NCI-H1436 (cell line): ENCODE measurements at regions not wholly inside any gene's neighbourhood (a gene's known extent, or its start where the extent isn't known, plus 50 kb on each side); places are given as distances from the start of the nearest gene placed in this dataset.
"Not testable (repeated sequence)": the region's sequence is repeated elsewhere in the genome, so short reads cannot be mapped to it uniquely, and the experiment has no call there.

Source experiments
- DNase-seq: peaks from one replicate; lab custom pipeline; 2025; lab: John Stamatoyannopoulos, UW

DNA sequence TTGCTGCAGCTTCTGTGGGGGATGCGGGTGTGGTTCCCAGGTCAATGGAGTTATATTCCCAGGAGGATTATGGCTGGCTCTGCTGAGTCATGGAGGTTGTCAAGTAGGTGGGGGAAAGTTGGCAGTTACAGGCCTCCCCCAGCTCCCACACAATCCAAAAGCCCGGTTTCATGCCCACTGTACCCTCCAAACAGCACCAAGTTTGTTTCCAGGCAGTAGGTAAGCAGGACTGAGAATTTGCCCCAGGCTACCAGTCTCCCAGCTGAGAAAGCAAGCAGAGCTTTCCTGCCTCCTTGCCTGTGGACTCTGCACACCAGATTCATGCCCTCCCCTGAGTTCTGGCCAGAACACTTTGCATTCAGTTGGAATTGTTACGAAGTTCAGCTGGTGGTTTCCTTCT, 578.2 kb downstream of the MEI4 start:
- no peak for DNase-seq

DNA sequence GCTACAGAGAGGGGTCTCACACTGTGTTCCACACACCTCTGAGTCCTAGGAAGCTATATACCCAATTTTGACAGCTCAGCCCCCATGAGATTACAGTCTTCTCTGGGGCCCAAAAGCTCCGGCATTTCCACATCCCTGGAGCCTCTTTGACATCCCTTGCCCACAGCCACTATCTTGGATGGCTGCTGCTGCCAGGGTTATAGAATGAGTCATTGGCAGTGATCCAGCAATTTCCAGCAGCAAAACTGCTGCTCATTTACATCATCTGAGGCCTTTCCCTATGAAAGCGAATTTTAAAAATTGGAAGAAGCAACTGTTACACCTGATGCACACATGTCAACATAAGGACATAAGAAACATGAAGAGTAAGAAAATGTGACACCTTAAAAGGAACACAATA, 590.7 kb downstream of the MEI4 start:
- DNase-seq = no peak

DNA sequence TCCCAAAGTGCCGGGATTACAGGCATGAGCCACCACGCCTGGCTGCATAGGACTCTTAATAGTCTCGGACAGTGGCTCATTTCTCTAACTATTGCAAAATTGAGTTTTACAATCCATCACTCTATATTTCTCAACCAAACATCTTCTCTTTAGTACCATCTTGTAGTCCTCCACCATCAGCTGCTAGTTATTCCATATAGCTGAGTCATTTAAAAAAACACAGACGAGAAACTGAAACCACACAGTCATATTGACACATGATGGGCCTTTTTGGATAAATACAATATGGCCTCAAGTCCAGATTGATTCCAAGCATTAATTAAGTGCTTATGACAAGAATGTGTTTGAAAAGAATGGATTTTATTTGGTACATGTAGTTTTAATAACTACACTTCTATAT, 599.1 kb downstream of the MEI4 start:
- no peak for DNase-seq

DNA sequence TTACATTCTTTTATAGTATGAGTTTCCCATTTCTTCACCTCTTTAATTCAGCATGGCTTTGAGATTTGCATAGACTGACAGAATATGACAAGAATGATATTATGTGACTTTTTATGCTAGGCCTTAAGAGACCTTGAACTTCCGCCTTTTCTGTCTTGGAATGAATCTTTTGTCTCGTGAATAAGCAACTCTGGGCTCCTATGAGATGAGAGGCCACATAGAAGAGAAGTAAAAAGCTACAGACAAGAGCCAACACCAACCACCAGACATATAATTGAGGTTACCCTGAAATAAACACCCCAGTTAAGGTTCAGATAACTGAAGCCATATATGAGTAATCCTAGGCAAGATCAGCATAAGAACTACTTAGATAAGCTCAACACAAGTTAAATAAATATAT, 600.8 kb downstream of the MEI4 start:
- no peak for DNase-seq

DNA sequence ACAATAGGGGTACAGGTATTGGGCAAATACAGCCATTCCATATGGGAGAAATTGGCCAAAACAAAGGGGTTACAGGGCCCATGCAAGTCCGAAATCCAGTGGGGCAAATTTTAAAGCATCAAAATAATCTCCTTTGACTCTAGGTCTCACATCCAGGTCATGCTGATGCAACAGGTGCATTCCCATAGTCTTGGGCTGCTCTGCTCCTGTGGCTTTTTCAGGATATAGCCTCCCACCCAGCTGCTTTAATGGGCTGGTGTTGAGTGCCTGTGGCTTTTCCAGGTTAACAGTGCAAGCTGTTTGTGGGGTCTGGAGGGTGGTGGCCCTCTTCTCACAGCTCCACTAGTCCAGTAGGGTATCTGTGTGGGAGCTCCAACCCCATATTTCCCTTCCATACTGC, 607.1 kb downstream of the MEI4 start:
- DNase-seq = no peak

DNA sequence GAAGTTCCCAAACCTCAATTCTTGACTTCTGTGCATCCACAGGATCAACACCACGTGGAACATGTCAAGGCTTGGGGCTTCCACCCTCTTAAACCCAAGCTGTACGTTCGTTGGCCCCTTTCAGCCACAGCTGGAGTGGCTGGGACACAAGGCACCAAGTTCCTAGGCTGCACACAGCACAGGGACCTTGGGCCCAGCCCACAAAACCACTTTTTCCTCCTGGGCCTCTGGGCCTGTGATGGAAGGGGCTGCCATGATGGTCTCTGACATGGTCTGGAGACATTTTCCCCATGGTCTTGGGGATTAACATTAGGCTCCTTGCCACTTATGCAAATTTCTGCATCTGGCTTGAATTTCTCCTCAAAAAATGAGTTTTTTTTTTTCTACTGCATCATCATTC, 606.9 kb upstream of the IRAK1BP1 start:
- not testable (repeated sequence) for DNase-seq

DNA sequence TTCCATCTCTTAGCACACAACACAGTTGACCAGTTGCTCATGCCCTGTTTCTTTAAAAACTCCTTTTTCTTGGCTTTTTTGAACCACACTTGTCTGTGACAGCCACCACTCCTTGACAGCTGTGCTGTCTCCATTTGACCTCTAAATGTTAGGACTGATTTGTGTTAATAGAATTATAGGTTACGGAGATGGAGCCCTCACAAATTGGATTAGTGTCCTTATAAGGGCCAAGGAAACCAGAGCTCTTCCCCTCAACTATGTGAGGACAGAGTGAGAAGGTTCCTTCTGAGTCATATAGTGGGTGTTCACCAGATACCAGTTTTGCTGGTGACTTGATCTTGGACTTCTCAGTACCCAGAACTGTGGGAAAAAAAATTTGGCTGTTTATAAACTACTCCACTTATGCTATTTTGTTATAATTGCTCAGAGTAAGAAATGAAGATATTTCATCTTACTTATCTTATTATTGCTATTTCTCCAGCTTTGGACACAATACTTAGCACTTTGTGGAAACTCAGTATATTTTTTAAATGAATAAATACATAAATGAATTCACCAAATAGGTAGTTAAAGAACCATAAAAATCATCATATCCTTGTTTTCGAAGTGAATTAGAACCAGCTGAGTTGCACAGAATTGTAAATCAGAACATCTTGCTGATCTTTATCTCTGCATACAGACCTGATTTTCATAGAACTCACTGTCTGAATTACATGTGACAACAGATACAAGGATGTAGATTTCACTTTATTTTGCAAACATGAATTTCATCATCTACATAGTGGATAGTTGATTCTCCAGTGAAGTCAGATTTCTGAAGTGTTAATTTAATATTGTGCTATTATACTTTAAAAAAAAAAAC, 598.5 kb upstream of the IRAK1BP1 start:
- DNase-seq = no peak

DNA sequence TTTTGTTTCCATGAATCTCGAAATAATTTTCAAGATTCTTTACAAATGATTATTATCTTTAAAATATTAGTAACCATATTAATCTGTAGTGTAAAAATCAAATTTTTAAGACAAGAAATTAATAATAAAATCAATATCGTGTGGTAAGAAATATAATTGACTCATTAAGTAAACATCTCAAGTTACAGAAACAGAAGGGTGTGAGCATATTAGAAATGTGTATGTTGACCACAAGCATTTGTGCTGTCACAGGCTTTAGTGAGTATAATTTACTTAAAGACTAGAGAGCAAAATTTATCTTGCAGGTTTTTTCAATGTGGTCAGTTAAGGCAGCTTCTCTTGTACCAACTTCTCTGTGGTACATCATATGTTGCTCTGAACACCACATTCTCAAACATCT, 566.5 kb upstream of the IRAK1BP1 start:
- no peak for DNase-seq

DNA sequence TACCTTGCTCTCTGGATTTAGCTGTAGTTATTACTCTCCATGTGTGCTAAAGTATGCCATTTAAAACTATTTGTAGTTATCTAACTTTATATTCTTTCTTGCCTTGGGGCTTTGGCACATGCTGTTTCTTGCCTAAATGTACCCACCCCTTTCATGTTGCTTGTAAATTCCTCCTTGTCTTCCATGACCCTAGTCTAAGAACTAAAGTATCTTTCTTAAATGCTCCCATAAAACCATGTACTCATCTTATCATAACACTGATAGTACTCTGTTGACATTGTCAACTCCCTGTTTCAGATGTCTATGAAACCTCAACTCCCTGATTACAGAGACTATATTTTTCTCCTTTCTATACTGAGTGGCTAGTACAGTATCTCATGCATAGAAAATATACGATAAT, 564.9 kb upstream of the IRAK1BP1 start:
- no peak for DNase-seq

DNA sequence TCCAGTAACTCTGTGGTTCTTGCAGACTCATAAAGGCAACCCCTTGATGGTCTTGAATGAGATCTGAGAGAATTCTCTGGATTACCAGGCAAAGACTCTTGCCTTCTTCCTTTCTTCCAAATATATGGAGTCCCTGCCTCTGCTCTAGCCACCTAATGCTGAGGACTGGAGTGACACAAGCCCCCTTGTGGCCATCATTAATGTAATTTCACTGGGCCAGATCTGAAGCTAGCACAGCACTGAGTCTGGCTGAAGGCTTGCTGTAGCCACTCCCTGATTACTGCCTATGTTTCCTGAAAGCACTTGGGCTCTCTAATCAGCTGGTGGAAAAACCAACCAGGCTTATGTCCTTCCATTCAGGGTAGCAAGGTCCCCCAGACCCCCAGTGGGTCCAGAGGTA, 559.3 kb upstream of the IRAK1BP1 start:
- DNase-seq = no peak

DNA sequence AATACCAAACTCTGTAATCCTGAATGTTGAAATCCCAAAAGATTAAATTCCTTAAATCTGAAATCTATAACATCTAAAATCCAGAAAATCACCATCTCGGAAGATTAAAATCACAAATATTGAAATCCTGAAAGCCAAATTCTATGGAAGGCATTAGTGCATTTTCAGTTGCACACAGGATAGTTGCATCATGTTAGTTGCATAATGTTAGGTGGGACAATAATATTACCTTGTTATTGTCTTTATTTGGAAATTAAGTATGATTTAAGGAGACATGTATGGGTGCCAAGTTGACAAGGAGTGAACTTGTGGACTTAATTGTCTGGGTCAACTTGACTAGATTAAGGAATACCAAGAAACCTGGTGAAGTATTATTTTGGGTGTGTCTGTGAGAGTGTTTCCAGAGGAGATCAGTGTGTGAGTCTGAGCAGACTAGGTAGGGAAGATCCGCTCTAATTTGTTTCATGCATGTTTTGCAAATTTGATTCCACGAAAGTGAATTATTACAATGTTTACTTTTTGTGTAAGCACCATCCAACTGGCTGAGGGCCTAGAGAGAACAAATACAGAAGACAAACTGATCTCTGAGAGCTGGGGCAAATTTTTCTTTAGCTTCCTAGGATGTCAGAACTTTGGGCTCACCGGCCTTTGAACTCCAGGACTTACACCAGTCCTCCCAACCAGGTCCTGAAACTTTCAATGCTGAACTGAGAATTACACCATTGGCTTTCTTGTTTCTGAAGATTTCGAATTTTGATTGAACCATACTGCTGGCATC, 545.1 kb upstream of the IRAK1BP1 start:
- DNase-seq = no peak

DNA sequence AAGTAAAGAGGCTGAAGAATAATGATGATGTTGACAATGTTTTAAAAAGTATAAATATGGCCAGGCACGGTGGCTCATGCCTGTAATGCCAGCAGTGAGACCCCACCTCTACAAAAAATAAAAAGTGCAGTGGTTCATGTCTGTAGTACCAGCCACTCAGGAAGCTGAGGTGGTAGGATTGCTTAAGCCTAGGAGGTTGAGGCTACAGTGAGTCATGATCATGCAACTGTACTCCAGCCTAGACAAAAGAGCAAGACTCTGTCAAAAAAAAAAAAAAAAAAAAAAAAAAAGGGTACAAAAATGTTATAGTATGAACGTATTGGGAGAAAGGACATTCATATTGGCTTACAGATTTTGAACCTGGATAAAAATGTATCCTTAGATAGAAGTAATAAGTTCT, 543.1 kb upstream of the IRAK1BP1 start:
- DNase-seq = no peak

DNA sequence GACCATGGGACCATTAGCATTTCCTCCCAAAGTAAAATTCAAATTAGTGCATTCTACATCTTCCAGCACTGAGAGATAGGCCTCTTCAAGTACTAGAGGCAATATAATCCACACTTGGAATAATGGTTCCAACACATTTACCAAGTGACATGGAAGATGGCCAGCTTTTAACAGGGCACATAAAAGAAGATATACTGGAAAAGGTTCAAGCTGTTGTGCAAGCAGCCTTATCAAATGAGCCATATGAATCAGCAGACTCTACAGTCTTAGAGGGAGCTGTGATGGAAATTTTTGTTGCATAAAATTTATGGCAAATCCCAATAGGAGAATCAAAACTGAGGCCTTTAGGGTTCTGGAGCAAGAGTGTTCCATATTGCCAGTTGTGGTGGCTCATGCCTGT, 526.6 kb upstream of the IRAK1BP1 start:
- no peak for DNase-seq

DNA sequence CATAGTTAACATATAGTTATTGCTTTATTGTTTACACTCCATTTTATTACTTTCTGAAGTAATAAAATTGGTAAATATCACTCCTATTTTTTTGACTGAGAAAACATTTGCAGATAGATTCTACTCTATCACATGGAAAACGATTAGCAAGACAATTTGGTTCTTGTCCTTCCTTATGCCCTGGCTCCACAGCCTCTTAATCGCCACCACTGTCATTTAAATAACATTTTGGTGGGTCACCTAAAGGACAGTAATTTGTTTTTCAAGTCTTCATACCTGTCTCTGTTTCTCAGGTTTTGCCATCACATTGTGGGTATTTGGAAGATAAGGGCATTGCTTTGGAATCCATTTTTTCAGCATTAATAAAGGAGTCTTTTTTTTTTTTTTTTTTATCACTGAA, 521.5 kb upstream of the IRAK1BP1 start:
- no peak for DNase-seq

DNA sequence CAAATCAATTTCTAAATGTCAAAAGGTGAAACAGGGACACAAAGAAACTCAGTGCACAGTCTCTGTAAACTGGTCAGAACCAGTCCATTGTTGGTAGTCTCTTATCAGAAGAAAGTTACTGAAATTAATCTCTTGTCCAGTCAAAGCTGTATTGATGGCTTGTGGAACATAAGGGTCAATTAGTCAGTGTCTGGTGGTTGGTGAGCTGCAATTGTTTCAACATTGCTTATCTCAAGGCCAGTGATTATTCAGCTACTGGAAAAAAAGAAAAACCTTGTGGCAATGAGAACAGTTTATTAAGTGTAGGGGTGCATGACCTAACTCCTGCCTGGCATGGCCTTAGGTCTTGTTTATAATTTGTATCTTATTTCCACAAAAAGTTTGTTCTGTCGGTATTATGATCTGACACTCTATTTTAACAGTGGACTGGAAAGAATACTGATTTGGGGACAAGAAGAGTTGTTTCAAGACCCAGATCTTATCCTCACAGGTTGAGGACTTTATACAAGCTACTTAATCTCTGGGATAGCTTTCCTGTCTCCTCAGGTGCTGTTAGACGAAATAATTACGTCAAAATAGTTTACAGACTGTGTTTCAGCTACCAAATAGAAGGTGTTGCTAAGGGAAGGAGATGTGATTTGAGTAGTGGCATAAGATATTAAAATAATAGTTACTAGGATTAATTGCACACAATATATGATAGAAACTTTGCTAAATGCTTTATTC, 520.0 kb upstream of the IRAK1BP1 start:
- no peak for DNase-seq

DNA sequence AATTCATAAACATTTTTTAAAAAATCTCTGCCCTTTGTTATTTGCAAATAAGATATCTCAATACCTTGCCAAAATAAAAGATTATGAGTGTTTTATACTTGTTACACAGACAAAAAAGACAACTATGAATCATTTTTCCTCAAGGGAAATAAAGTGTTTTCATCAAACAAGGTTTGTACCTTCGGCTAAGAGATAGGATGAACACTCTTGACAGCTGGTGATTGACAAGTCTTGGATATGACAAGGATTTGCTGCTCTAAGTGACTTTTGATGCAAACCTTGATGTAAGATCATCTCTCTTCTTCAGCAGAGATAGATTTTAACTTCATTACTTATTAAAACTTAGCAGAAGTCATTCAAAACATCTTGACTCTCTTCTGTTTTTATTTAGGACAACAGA, 514.3 kb upstream of the IRAK1BP1 start:
- no peak for DNase-seq

DNA sequence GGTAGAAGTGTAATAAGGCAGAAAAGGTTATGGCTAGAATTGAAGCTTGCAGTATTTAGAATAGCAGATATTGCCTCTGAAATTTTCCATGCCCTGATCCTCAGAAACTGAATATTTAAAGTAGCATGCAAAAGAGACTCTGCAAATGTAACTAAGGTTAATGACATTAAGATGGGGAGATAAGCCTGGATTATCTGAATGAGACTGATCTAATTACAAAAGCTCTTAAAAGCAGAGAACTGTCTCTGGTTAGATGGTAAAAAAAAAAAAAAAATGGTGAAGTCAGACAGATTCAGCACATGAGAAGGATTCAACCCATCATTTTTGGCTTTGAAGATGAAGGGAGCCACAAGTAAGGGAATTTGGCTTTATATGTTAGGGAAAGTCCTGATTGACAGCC, 503.7 kb upstream of the IRAK1BP1 start:
- no peak for DNase-seq

DNA sequence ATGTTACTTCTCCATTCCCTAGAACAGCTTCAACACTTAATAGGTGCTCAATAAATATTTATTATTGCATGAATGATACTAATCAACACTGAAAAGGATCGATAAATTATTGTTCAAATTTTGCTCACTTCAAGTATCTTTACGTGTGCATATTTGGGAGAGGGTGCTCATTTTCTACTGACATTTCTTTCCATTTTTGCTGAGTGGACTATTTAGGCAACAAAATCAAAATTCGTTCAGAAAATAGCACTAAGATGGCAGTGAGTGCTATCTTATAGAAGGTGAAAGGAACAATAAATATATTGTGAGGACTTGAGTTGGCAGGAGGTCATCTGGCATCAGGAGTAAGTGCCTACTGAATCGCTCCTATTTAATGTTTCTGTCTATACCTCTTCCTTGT, 501.9 kb upstream of the IRAK1BP1 start:
- no peak for DNase-seq

DNA sequence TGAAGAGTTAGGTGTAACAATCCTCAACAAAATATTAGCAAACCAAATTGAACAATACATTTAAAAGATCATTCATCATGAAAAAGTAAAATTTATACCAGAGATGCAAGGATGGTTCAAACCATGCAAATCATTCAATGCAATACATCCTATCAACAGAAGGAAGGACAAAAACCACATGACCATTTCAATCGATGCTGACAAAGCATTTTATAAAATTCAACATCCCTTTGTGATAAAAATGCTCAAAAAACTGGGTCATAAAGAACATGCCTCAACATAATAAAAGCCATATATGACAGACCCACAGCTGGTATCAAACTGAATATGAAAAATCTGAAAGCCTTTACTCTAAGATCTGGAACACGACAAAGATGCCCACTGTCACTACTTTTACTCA, 490.3 kb upstream of the IRAK1BP1 start:
- no peak for DNase-seq

DNA sequence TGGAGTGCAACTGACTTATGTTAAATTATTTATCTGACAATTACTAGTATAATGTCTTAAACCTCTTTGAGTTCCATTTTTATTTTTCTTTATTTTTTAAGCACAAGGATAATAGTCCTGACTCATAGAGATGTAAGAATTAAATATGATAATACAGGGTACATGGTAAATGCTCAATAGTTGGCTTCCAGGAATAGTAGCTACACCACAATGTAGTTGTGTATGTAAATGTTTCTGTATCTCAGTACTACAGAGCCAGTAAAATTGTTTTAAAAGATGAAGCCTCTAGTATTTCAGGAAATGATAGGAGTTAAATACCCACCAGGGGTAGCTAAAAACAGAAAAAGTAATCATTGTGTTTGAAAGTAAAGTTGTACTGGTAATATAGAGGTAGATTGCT, 487.4 kb upstream of the IRAK1BP1 start:
- DNase-seq = no peak

DNA sequence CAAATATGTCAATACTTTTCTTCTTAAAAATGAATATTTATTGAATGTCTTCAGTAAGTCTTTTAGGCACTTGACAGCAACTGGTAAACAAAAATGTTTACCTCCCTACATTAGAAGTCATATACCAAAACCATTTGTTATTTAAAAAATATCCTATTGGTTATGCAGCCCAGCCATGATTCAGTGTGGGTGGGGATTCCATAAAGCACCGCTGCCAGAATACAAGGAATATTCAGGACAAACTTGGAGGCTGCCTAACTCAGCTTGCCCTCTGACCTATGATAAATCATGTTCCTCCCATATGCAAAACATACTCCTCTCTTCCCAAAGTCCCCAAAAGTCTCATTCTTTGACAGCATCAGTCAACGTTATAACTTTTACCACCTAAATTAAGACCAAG, 486.8 kb upstream of the IRAK1BP1 start:
- DNase-seq = no peak

DNA sequence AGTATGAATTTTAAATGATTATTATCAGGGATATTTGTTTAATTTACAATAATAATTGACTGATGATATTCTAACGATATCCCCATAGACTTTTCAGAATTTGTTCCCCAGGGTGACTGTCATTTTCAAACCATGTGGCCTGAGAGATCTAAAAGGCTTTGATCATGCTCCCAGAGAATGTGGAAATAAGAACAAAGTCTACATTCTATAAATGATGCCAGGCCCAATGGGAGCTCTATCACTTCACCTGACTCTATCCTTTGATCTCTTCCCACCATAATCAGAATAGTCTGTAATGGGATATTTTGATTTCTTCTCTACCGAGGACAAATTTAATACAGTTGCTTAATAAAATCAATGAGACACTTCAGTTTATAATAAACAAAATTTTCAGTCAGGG, 483.4 kb upstream of the IRAK1BP1 start:
- DNase-seq = no peak

DNA sequence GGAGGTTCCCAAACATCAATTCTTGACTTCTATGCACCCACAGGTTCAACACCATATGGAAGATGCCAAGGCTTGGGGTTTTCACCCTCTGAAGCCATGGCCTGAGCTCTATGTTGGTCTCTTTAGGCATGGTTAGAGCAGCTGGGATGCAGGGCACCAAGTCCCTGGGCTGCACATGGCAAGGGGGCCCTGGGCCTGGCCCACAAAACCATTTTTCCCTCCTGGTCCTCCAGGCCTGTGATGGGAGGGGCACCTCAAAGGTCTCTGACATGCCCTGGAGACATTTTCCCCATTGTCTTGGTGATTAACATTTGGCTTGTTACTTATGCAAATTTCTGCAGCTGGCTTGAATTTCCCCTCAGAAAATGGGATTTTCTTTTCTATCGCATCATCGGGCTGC, 480.5 kb upstream of the IRAK1BP1 start:
- not testable (repeated sequence) for DNase-seq
